IMR-90 (cell line): ENCODE measurements at regions not wholly inside any gene's neighbourhood (a gene's known extent, or its start where the extent isn't known, plus 50 kb on each side); places are given as distances from the start of the nearest gene placed in this dataset.

Experiments
- ATAC-seq: fragments of 200-7000 bp; cut with Tn5 transposase; 2 replicates; pipeline ENCODE4 v1.9.1; 2020; ENCODE audit warnings: low read depth, mild to moderate bottlenecking, moderate library complexity
- BruUV-seq: library from RNA; stranded (reverse); fragments of 400-500 nt; replicated peaks from 2 replicates; lab custom pipeline; 2021; lab: Mats Ljungman, UMichigan
- CTCF ChIA-PET: fragments of 300-600 bp; formaldehyde crosslinking; extraction: SDS; loops from one replicate; lab custom pipeline; 2021; ENCODE audit warnings: antibody characterized with exemption; lab: Yijun Ruan, JAX
- POLR2A ChIA-PET: fragments of 300-600 bp; sonication (Branson Sonifier 250); formaldehyde crosslinking; loops from one replicate; lab custom pipeline; 2022; ENCODE audit warnings: antibody characterized with exemption; ENCODE audit not compliant: unreplicated experiment; lab: Charles Lee
- DNase-seq: peaks from one replicate; pipeline ENCODE4 v3.0.0; 2013
- H2AFZ ChIP-seq: replicated peaks from 2 replicates; pipeline ENCODE3; 2013; ENCODE audit warnings: low read length, mild to moderate bottlenecking; ENCODE audit not compliant: poor library complexity
- H2AK5ac ChIP-seq: 2 replicates; pipeline ENCODE4 v1.6.1; 2013; ENCODE audit warnings: low read depth, low read length, inconsistent platforms
- H2AK9ac ChIP-seq: replicated peaks from 2 replicates; pipeline ENCODE3; 2013; ENCODE audit warnings: mild to moderate bottlenecking, low read depth, low read length, moderate library complexity; ENCODE audit not compliant: poor library complexity
- H2BK120ac ChIP-seq: 2 replicates; pipeline ENCODE4 v1.6.1; 2013; ENCODE audit warnings: low read depth, low read length, inconsistent platforms
- H2BK15ac ChIP-seq: 3 replicates; pipeline ENCODE4 v1.6.1; 2013; ENCODE audit warnings: low read depth, low read length, inconsistent platforms
- H2BK20ac ChIP-seq: 2 replicates; pipeline ENCODE4 v1.6.1; 2013; ENCODE audit warnings: low read depth, mild to moderate bottlenecking, inconsistent platforms, low read length, moderate library complexity
- H2BK5ac ChIP-seq: 2 replicates; pipeline ENCODE4 v1.6.1; 2013; ENCODE audit warnings: mild to moderate bottlenecking, low read depth, low read length, inconsistent platforms; ENCODE audit not compliant: poor library complexity, severe bottlenecking
- H3K14ac ChIP-seq: replicated peaks from 2 replicates; pipeline ENCODE4 v1.6.1; 2013; ENCODE audit warnings: low read depth, low read length, inconsistent platforms
- H3K18ac ChIP-seq: 2 replicates; pipeline ENCODE4 v1.6.1; 2013; ENCODE audit warnings: low read depth, low read length, control low read depth
- H3K23ac ChIP-seq: 2 replicates; pipeline ENCODE4 v1.6.1; 2013; ENCODE audit warnings: low read depth, low read length, inconsistent platforms
- H3K27ac ChIP-seq: 2 replicates; pipeline ENCODE4 v1.5.1; 2013; ENCODE audit warnings: mild to moderate bottlenecking, control low read depth, low read length; ENCODE audit not compliant: insufficient read depth
- H3K27me3 ChIP-seq: 2 replicates; pipeline ENCODE4 v1.6.1; 2013; ENCODE audit warnings: low read length; ENCODE audit not compliant: control insufficient read depth, insufficient read depth
- H3K36me3 ChIP-seq: 2 replicates; pipeline ENCODE4 v1.6.1; 2013; ENCODE audit warnings: low read length, mixed read lengths; ENCODE audit not compliant: control insufficient read depth, insufficient read depth
- H3K4ac ChIP-seq: 2 replicates; pipeline ENCODE4 v1.6.1; 2013; ENCODE audit warnings: low read depth, low read length, inconsistent platforms
- H3K4me1 ChIP-seq: 2 replicates; pipeline ENCODE4 v1.6.1; 2013; ENCODE audit warnings: low read length, mixed read lengths; ENCODE audit not compliant: control insufficient read depth, insufficient read depth
- H3K4me2 ChIP-seq: 2 replicates; pipeline ENCODE4 v1.6.1; 2013; ENCODE audit warnings: low read depth, mild to moderate bottlenecking, control low read depth, low read length, moderate library complexity
- H3K4me3 ChIP-seq: 2 replicates; pipeline ENCODE4 v1.5.1; 2013; ENCODE audit warnings: low read depth, mild to moderate bottlenecking, control low read depth, low read length, moderate library complexity; ENCODE audit not compliant: insufficient read depth
- H3K56ac ChIP-seq: 2 replicates; pipeline ENCODE4 v1.6.1; 2013; ENCODE audit warnings: low read length, inconsistent platforms; ENCODE audit not compliant: insufficient read depth; ENCODE audit errors: extremely low read depth
- H3K79me1 ChIP-seq, 2 experiments: 2 replicates each; pipeline ENCODE4 v1.6.1; 2013; ENCODE audit warnings: low read length in 2 of 2, inconsistent platforms in 1 of 2, low read depth in 1 of 2
- H3K9ac ChIP-seq: 2 replicates; pipeline ENCODE4 v1.6.1; 2013; ENCODE audit warnings: low read depth, low read length, control low read depth
- H3K9me1 ChIP-seq: 2 replicates; pipeline ENCODE4 v1.6.1; 2013; ENCODE audit warnings: low read length, inconsistent platforms; ENCODE audit not compliant: insufficient read depth
- H3K9me3 ChIP-seq: 2 replicates; pipeline ENCODE4 v1.6.1; 2013; ENCODE audit warnings: low read length; ENCODE audit not compliant: control insufficient read depth, insufficient read depth
- H4K20me1 ChIP-seq: 2 replicates; pipeline ENCODE4 v1.6.1; 2013; ENCODE audit warnings: low read length, inconsistent platforms; ENCODE audit not compliant: insufficient read depth
- H4K5ac ChIP-seq: 2 replicates; pipeline ENCODE4 v1.6.1; 2013; ENCODE audit warnings: mild to moderate bottlenecking, low read depth, low read length, control low read depth
- H4K8ac ChIP-seq, 2 experiments: 2 replicates each; pipeline ENCODE4 v1.6.1; 2013; ENCODE audit warnings: low read depth in 2 of 2, low read length in 2 of 2, control low read depth in 1 of 2, inconsistent platforms in 1 of 2
- H4K91ac ChIP-seq: 2 replicates; pipeline ENCODE4 v1.6.1; 2013; ENCODE audit warnings: low read depth, low read length, inconsistent platforms; ENCODE audit not compliant: insufficient read depth
- SMC3 ChIP-seq: fragments of 150-350 bp; IDR thresholded peaks from 2 replicates; pipeline ENCODE4 v1.6.1; 2016; ENCODE audit warnings: low read depth, mild to moderate bottlenecking, antibody characterized with exemption, low read length, moderate library complexity
- WGBS, 2 experiments: methylation state at CpG; one replicate each; pipeline versions ENCODE4 v1.1.5 to v1.1.7; 2013; ENCODE audit warnings: missing lambda C conversion rate in 2 of 2; ENCODE audit not compliant: insufficient read length in 1 of 2; ENCODE audit errors: extremely low coverage in 2 of 2; 5-methylcytosine and 5-hydroxymethylcytosine counted together
- dilution Hi-C: fragments of 300-500 bp; cut with HindIII; formaldehyde crosslinking; loops from one replicate; pipeline ENCODE4 v1.14.3; 2018; ENCODE audit warnings: low sequenced_read_pairs; ENCODE audit not compliant: unreplicated experiment
- in situ Hi-C: fragments of 300-500 bp; cut with MboI; formaldehyde crosslinking; loops from 3 replicates; pipeline ENCODE4 v1.14.3; 2019; ENCODE audit warnings: low sequenced_read_pairs, inconsistent platforms, mixed read lengths
- intact Hi-C: fragments of 100-400 bp; cut with micrococcal nuclease; formaldehyde crosslinking; loops from 2 replicates; pipeline ENCODE4 v1.10.0; 2022
- TF ChIP-seq, protein P1 (sequence below): conservative IDR thresholded peaks from 2 replicates; pipeline ENCODE4 v1.5.1; 2012; ENCODE audit warnings: mild to moderate bottlenecking, low read depth, low read length, improper control_type of control experiment

DNA sequence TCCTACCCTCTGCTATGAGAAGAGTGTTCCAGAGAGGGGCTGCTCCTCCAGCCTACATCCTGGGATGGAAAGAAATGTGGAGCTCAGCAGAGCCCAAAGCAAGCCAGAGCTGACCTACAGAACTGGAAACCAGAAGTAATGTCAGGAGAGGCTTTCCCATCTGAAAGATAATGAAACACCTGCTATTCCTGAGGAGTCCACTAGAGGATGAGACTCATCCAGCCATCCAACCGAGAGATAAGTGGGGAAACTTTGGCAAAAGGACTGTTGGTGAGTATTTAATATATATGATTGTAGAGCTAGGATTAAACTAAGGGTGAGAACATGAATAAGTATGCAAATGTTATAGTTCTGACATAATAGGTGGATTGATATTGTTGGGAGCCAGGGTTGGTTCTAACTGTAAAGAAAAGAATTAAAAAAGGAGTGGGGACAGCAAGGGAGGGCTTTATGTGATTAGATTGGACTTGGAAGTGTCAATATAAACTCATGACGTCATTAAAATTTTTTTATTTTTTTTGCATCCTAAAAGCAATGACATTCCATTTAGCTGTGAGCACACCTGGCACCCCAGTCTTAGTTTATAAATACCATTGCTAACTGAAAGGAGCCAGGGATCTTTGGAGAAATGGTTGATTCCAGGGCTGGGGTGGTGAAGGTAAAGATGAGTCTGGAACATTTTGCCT lies 312.8 kb upstream of the NFE2L3 start:
- no TSS peak for BruUV-seq
- Histone ChIP-seq H2BK120ac (no peak overlapping the region), H3K14ac (no peak overlapping the region), H3K18ac (no peak overlapping the region), H2AK9ac (no peak overlapping the region), H3K79me1 (no peaks in the 10 kb centered on the region), H2AFZ (no peak overlapping the region), H3K9me1 (no peaks in the 10 kb centered on the region), H2BK15ac (no peak overlapping the region), H4K5ac (no peak overlapping the region), H3K23ac (no peak overlapping the region), H2AK5ac (no peak overlapping the region), H3K4ac (no peak overlapping the region), H2BK5ac (no peak overlapping the region), H4K91ac (no peak overlapping the region), H3K4me2 (no peak overlapping the region), H2BK20ac (no peak overlapping the region), H3K4me3 (no peak overlapping the region), H3K4me1 (peaks cover 2% of the 10 kb centered on the region), H3K27ac (no peak overlapping the region), H3K9ac (no peak overlapping the region), H4K20me1 (no peaks in the 10 kb centered on the region), H3K56ac (no peak overlapping the region), H4K8ac (no peak overlapping the region), H3K9me3 (no peaks in the 10 kb centered on the region), H3K36me3 (no peaks in the 10 kb centered on the region), H3K27me3 (no peaks in the 10 kb centered on the region)
- DNase-seq: no peak
- dilution Hi-C loops (no loop called here), intact Hi-C loops (no loop called here), in situ Hi-C loops (no loop called here)
- ChIA-PET CTCF (no interaction called here), POLR2A (no interaction called here)
- ATAC-seq: no peak
- TF ChIP-seq SMC3: no peak
- TF ChIP-seq, protein P1, sequence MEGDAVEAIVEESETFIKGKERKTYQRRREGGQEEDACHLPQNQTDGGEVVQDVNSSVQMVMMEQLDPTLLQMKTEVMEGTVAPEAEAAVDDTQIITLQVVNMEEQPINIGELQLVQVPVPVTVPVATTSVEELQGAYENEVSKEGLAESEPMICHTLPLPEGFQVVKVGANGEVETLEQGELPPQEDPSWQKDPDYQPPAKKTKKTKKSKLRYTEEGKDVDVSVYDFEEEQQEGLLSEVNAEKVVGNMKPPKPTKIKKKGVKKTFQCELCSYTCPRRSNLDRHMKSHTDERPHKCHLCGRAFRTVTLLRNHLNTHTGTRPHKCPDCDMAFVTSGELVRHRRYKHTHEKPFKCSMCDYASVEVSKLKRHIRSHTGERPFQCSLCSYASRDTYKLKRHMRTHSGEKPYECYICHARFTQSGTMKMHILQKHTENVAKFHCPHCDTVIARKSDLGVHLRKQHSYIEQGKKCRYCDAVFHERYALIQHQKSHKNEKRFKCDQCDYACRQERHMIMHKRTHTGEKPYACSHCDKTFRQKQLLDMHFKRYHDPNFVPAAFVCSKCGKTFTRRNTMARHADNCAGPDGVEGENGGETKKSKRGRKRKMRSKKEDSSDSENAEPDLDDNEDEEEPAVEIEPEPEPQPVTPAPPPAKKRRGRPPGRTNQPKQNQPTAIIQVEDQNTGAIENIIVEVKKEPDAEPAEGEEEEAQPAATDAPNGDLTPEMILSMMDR: 0 out of 2 replicates have a peak, but pooled peaks have one; percentile 21
- WGBS, 2 experiments: no CpG with 5 or more reads among the region's 2 CpGs
